Body of pancreas (tissue), 4 donors: ENCODE measurements at regions not wholly inside any gene's neighbourhood (a gene's known extent, or its start where the extent isn't known, plus 50 kb on each side); places are given as distances from the start of the nearest gene placed in this dataset.

Source experiments
- POLR2A ChIP-seq, 3 donors: fragments of 450-650 bp; IDR thresholded peaks; one replicate each; pipeline ENCODE4 v1.6.1; 2016; ENCODE audit warnings: antibody characterized with exemption in 3 of 3, mild to moderate bottlenecking in 2 of 3
- TF ChIP-seq, protein P1 (sequence below), 7 experiments: fragments of 450-650 bp in 4 of 7; fragments of 200-600 bp in 3 of 7; sonication (generic) in 3 of 7; IDR thresholded peaks; one replicate each; pipeline ENCODE4 v1.5.1; 2016 to 2019; ENCODE audit warnings: antibody characterized with exemption in 7 of 7

DNA sequence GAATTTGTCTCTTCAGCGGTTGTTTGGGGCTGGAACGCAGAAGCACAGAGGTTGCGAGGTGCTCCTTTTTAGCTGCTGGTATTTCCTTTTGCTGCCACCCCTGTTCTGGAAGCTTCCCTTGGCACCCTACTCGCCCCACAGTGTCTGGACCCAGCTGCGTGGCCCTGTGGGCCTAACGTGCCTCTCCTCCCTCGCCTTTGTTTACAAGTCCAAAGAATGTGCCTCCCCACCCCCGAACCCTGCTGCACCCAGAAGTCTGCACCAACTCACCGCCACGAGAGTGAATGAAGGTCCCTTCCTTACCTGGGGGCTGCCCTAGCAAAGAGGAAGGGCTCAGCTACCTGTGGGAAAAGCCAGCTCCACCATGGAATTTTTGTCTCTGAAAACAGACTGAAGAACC is 139.7 kb upstream of the RPS6KA2 start:
- no peak for TF ChIP-seq POLR2A (IDR thresholded peaks at IDR 0.05)
- TF ChIP-seq, protein P1, sequence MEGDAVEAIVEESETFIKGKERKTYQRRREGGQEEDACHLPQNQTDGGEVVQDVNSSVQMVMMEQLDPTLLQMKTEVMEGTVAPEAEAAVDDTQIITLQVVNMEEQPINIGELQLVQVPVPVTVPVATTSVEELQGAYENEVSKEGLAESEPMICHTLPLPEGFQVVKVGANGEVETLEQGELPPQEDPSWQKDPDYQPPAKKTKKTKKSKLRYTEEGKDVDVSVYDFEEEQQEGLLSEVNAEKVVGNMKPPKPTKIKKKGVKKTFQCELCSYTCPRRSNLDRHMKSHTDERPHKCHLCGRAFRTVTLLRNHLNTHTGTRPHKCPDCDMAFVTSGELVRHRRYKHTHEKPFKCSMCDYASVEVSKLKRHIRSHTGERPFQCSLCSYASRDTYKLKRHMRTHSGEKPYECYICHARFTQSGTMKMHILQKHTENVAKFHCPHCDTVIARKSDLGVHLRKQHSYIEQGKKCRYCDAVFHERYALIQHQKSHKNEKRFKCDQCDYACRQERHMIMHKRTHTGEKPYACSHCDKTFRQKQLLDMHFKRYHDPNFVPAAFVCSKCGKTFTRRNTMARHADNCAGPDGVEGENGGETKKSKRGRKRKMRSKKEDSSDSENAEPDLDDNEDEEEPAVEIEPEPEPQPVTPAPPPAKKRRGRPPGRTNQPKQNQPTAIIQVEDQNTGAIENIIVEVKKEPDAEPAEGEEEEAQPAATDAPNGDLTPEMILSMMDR (IDR thresholded peaks at IDR 0.05), result no peak
